ENCODE measurements at regions not wholly inside any gene's neighbourhood (a gene's known extent, or its start where the extent isn't known, plus 50 kb on each side); places are given as distances from the start of the nearest gene placed in this dataset.
A peak's percentile ranks its signal among the peaks of the same experiment; 100 is the strongest.

- POLR2A ChIA-PET: no interaction called here
- DNase-seq (ENCODE audit: low spot score) (no peak), ATAC-seq (peak; percentile 29)
- Mint-ChIP-seq H3K4me3 (peak overlapping the region; percentile 30; the same call in 1 of the 2 replicates), H3K27me3 (ENCODE audit: low read depth) (no peaks in the 10 kb centered on the region), H3K36me3 (no peaks in the 10 kb centered on the region), H3K4me1 (peaks cover 26% of the 10 kb centered on the region), H3K27ac (peak overlapping the region; percentile 72; the same call in 1 of the 2 replicates), H3K9me3 (no peaks in the 10 kb centered on the region)
- CTCF ChIA-PET: no interaction called here
- TF ChIP-seq IRF2 (CRISPR knock-in tag; IDR thresholded peaks at IDR 0.05; ENCODE audit: borderline replicate concordance, low read depth) (no peak), RORB (CRISPR knock-in tag; IDR thresholded peaks at IDR 0.05) (no peak), ZNF263 (CRISPR knock-in tag; IDR thresholded peaks at IDR 0.05; ENCODE audit: low read depth) (no peak), ZBTB21 (CRISPR knock-in tag; IDR thresholded peaks at IDR 0.05; ENCODE audit: borderline replicate concordance) (no peak), ESRRA (CRISPR knock-in tag; IDR thresholded peaks at IDR 0.05; ENCODE audit: borderline replicate concordance) (no peak), MXD4 (CRISPR knock-in tag; IDR thresholded peaks at IDR 0.05; ENCODE audit: borderline replicate concordance) (no peak), ZNF281 (CRISPR knock-in tag; IDR thresholded peaks at IDR 0.05) (no peak)
These were observed 638.7 kb upstream of the SETBP1 start for GRCh38 chr18:44041961-44042360.

- ChIA-PET CTCF (no interaction called here), POLR2A (interaction anchor here (0.6 kb wide), 1 partner anchor 406 kb away, joined by 5 read pairs; no protein-coding TSS in a partner anchor)
- peaks cover 11% of the 10 kb centered on the region for H3K9me3 Mint-ChIP-seq
- no peak for TF ChIP-seq RELA (CRISPR knock-in tag; IDR thresholded peaks at IDR 0.05; ENCODE audit: borderline replicate concordance)
- ATAC-seq (no peak), DNase-seq (ENCODE audit: low spot score) (no peak)
- H3K27me3 Mint-ChIP-seq (ENCODE audit: low read depth): no peaks in the 10 kb centered on the region
- H3K27ac Mint-ChIP-seq: no peak overlapping the region
- no peak overlapping the region for H3K4me3 Mint-ChIP-seq
- peaks cover 4% of the 10 kb centered on the region; the same call in 1 of the 2 replicates for H3K36me3 Mint-ChIP-seq
- peaks cover 49% of the 10 kb centered on the region for H3K4me1 Mint-ChIP-seq
These were observed 634.2 kb upstream of the SETBP1 start for GRCh38 chr18:44046376-44046975.

- H3K27me3 Mint-ChIP-seq (ENCODE audit: low read depth): no peaks in the 10 kb centered on the region
- peaks cover 4% of the 10 kb centered on the region; the same call in 1 of the 2 replicates for H3K36me3 Mint-ChIP-seq
- H3K9me3 Mint-ChIP-seq: peaks cover 11% of the 10 kb centered on the region
- ATAC-seq (no peak), DNase-seq (ENCODE audit: low spot score) (no peak)
- H3K4me3 Mint-ChIP-seq: no peak overlapping the region
- CTCF ChIA-PET: no interaction called here
- POLR2A ChIA-PET: no interaction called here
- peaks cover 42% of the 10 kb centered on the region for H3K4me1 Mint-ChIP-seq
- no peak overlapping the region for H3K27ac Mint-ChIP-seq
- TF ChIP-seq PREB (CRISPR knock-in tag; IDR thresholded peaks at IDR 0.05; ENCODE audit: borderline replicate concordance) (no peak), ZBTB43 (CRISPR knock-in tag; IDR thresholded peaks at IDR 0.05) (no peak), ZNF219 (CRISPR knock-in tag; IDR thresholded peaks at IDR 0.05; ENCODE audit: borderline replicate concordance) (no peak), SOX15 (CRISPR knock-in tag; IDR thresholded peaks at IDR 0.05) (no peak), JUN (CRISPR knock-in tag; IDR thresholded peaks at IDR 0.05) (no peak), SMAD3 (CRISPR knock-in tag; IDR thresholded peaks at IDR 0.05; ENCODE audit: borderline replicate concordance) (no peak), FOXP4 (CRISPR knock-in tag; IDR thresholded peaks at IDR 0.05) (no peak), NR2C2 (CRISPR knock-in tag; IDR thresholded peaks at IDR 0.05) (no peak), ESRRA (CRISPR knock-in tag; IDR thresholded peaks at IDR 0.05; ENCODE audit: borderline replicate concordance) (no peak), ZNF532 (CRISPR knock-in tag; IDR thresholded peaks at IDR 0.05; ENCODE audit: borderline replicate concordance) (no peak), MXD4 (CRISPR knock-in tag; IDR thresholded peaks at IDR 0.05; ENCODE audit: borderline replicate concordance) (no peak), TEAD4 (CRISPR knock-in tag; IDR thresholded peaks at IDR 0.05) (no peak), MAX (CRISPR knock-in tag; IDR thresholded peaks at IDR 0.05) (no peak)
These were observed 633.1 kb upstream of the SETBP1 start for GRCh38 chr18:44047585-44047984.
